Osteoblast (primary cell): ENCODE measurements at regions not wholly inside any gene's neighbourhood (a gene's known extent, or its start where the extent isn't known, plus 50 kb on each side); places are given as distances from the start of the nearest gene placed in this dataset.

Experiments
- DNase-seq: peaks from one replicate; pipeline ENCODE4 v3.0.0; 2011; ENCODE audit warnings: low spot score, mixed read lengths; ENCODE audit not compliant: insufficient read length; ENCODE audit errors: missing footprints
- H2AFZ ChIP-seq: 2 replicates; pipeline ENCODE4 v1.6.0; 2011; ENCODE audit warnings: mild to moderate bottlenecking, low read length
- H3K27ac ChIP-seq: 2 replicates; pipeline ENCODE4 v1.5.1; 2011; ENCODE audit warnings: mild to moderate bottlenecking, low read depth, low read length, moderate library complexity
- H3K27me3 ChIP-seq: 2 replicates; pipeline ENCODE4 v1.6.0; 2012; ENCODE audit warnings: mild to moderate bottlenecking, control low read depth, inconsistent platforms, low read length, moderate library complexity; ENCODE audit not compliant: insufficient read depth
- H3K36me3 ChIP-seq: 2 replicates; pipeline ENCODE4 v1.5.1; 2011; ENCODE audit warnings: mild to moderate bottlenecking, low read length, control low read depth, moderate library complexity; ENCODE audit not compliant: insufficient read depth
- H3K4me1 ChIP-seq: 2 replicates; pipeline ENCODE4 v1.5.1; 2011; ENCODE audit warnings: mild to moderate bottlenecking, low read length, control low read depth, moderate library complexity; ENCODE audit not compliant: insufficient read depth
- H3K4me2 ChIP-seq: 2 replicates; pipeline ENCODE4 v1.6.0; 2011; ENCODE audit warnings: mild to moderate bottlenecking, low read length; ENCODE audit not compliant: insufficient read depth
- H3K4me3 ChIP-seq: fragments of 200-600 bp; sonication (generic); 3 replicates; pipeline ENCODE4 v1.5.1; 2012; ENCODE audit warnings: mild to moderate bottlenecking, low read length, inconsistent platforms; ENCODE audit not compliant: insufficient read depth
- H3K79me2 ChIP-seq: 2 replicates; pipeline ENCODE4 v1.6.0; 2012; ENCODE audit warnings: mild to moderate bottlenecking, low read length, control low read depth, inconsistent platforms; ENCODE audit not compliant: insufficient read depth
- H3K9me3 ChIP-seq: 2 replicates; pipeline ENCODE4 v1.5.1; 2011; ENCODE audit warnings: low read depth, low read length, control low read depth
- H4K20me1 ChIP-seq: 2 replicates; pipeline ENCODE4 v1.6.0; 2012; ENCODE audit warnings: mild to moderate bottlenecking, low read length, control low read depth; ENCODE audit not compliant: insufficient read depth
- CTCF ChIP-seq: IDR thresholded peaks from 2 replicates; pipeline ENCODE4 v1.5.1; 2011; ENCODE audit warnings: mild to moderate bottlenecking, low read depth, low read length, moderate library complexity; ENCODE audit errors: extremely low read depth

- Histone ChIP-seq H2AFZ (no peak overlapping the region), H3K4me2 (no peak overlapping the region), H4K20me1 (no peaks in the 10 kb centered on the region), H3K4me1 (no peaks in the 10 kb centered on the region), H3K27me3 (no peaks in the 10 kb centered on the region), H3K36me3 (no peaks in the 10 kb centered on the region), H3K4me3 (no peak overlapping the region), H3K9me3 (no peaks in the 10 kb centered on the region), H3K27ac (peak overlapping the region; percentile 46), H3K79me2 (no peaks in the 10 kb centered on the region)
- peak; percentile 43 for DNase-seq
- TF ChIP-seq CTCF, result no peak
Observed at GRCh38 chr18:60466677-60467076, 94.1 kb upstream of the MC4R start.

GRCh38 chr18:60469387-60470100, 97.0 kb upstream of the MC4R start:
- Histone ChIP-seq H3K36me3 (no peaks in the 10 kb centered on the region), H3K9me3 (no peaks in the 10 kb centered on the region), H3K79me2 (no peaks in the 10 kb centered on the region), H3K27me3 (no peaks in the 10 kb centered on the region), H3K27ac (peak overlapping the region; percentile 15), H2AFZ (peak overlapping the region; percentile 76), H3K4me2 (peak overlapping the region; percentile 47), H3K4me1 (no peaks in the 10 kb centered on the region), H4K20me1 (no peaks in the 10 kb centered on the region), H3K4me3 (peak overlapping the region; percentile 17)
- no peak for TF ChIP-seq CTCF
- DNase-seq, result no peak

- H4K20me1 ChIP-seq, result no peaks in the 10 kb centered on the region
- H3K36me3 ChIP-seq, result no peaks in the 10 kb centered on the region
- no peak overlapping the region for H3K27ac ChIP-seq
- no peak overlapping the region for H3K4me2 ChIP-seq
- H3K79me2 ChIP-seq, result no peaks in the 10 kb centered on the region
- no peaks in the 10 kb centered on the region for H3K27me3 ChIP-seq
- TF ChIP-seq CTCF, result no peak
- no peaks in the 10 kb centered on the region for H3K9me3 ChIP-seq
- DNase-seq, result no peak
- H3K4me1 ChIP-seq, result no peaks in the 10 kb centered on the region
- H3K4me3 ChIP-seq, result no peak overlapping the region
- no peak overlapping the region for H2AFZ ChIP-seq
Observed at GRCh38 chr18:60471652-60472051, 99.1 kb upstream of the MC4R start.

GRCh38 chr18:60485201-60485600, 112.6 kb upstream of the MC4R start:
- no peaks in the 10 kb centered on the region for H3K36me3 ChIP-seq
- no peak overlapping the region for H2AFZ ChIP-seq
- H3K4me2 ChIP-seq, result no peak overlapping the region
- no peak overlapping the region for H3K4me3 ChIP-seq
- no peak for TF ChIP-seq CTCF
- no peak overlapping the region for H3K27ac ChIP-seq
- H3K4me1 ChIP-seq, result peaks cover 4% of the 10 kb centered on the region
- no peaks in the 10 kb centered on the region for H3K79me2 ChIP-seq
- no peak for DNase-seq
- no peaks in the 10 kb centered on the region for H3K9me3 ChIP-seq
- no peaks in the 10 kb centered on the region for H3K27me3 ChIP-seq
- no peaks in the 10 kb centered on the region for H4K20me1 ChIP-seq
